HFFc6 (cell line): ENCODE measurements at regions not wholly inside any gene's neighbourhood (a gene's known extent, or its start where the extent isn't known, plus 50 kb on each side); places are given as distances from the start of the nearest gene placed in this dataset.

Experiments used
- DNase-seq: peaks from one replicate; pipeline ENCODE4 v3.0.0-alpha.2; 2018
- H3K27ac Mint-ChIP-seq: 2 replicates; pipeline ENCODE4 v1.8.0; 2020; ENCODE audit warnings: mild to moderate bottlenecking, mixed read lengths
- H3K27me3 Mint-ChIP-seq: 2 replicates; pipeline ENCODE4 v1.8.0; 2021; ENCODE audit warnings: mild to moderate bottlenecking, moderate library complexity, mixed read lengths; ENCODE audit not compliant: insufficient read depth
- H3K36me3 Mint-ChIP-seq: 2 replicates; pipeline ENCODE4 v1.8.0; 2021; ENCODE audit warnings: low read depth, mixed read lengths
- H3K4me1 Mint-ChIP-seq: 2 replicates; pipeline ENCODE4 v1.8.0; 2020; ENCODE audit warnings: low read depth, mixed read lengths
- H3K4me3 Mint-ChIP-seq: 2 replicates; pipeline ENCODE4 v1.8.0; 2020; ENCODE audit warnings: mild to moderate bottlenecking, moderate library complexity, mixed read lengths
- H3K9me3 Mint-ChIP-seq: 2 replicates; pipeline ENCODE4 v1.8.0; 2020; ENCODE audit warnings: mild to moderate bottlenecking, mixed read lengths
- CTCF ChIP-seq: fragments of 200-600 bp; sonication (generic); IDR thresholded peaks from 2 replicates; pipeline ENCODE4 v1.5.0; 2021; ENCODE audit warnings: antibody characterized with exemption, mild to moderate bottlenecking

DNA sequence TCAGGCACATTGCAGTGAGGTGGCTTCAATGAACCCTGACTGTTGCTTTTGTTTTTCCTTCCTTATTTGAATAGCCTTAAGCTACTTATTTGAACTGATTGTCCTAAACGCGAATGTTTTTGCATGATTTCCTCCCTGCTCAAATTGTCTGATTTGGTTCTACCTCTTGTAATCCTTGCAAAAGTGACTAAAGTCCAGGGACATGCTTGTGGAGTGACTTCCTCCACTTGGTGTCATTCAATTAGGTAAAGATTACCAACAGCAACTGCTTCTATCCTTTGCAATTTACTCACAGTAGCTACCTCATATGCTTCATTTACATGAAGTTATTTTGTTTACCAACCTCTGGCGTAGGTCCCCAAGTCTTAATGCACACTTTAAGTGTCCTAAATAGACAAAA is 295.9 kb upstream of the TMEM229A start:
- H3K9me3 Mint-ChIP-seq, result peaks cover 30% of the 10 kb centered on the region
- no peak overlapping the region for H3K27ac Mint-ChIP-seq
- H3K4me3 Mint-ChIP-seq, result no peak overlapping the region
- H3K36me3 Mint-ChIP-seq, result no peaks in the 10 kb centered on the region
- DNase-seq, result no peak
- H3K27me3 Mint-ChIP-seq, result no peaks in the 10 kb centered on the region
- TF ChIP-seq CTCF, result no peak
- no peaks in the 10 kb centered on the region for H3K4me1 Mint-ChIP-seq

DNA sequence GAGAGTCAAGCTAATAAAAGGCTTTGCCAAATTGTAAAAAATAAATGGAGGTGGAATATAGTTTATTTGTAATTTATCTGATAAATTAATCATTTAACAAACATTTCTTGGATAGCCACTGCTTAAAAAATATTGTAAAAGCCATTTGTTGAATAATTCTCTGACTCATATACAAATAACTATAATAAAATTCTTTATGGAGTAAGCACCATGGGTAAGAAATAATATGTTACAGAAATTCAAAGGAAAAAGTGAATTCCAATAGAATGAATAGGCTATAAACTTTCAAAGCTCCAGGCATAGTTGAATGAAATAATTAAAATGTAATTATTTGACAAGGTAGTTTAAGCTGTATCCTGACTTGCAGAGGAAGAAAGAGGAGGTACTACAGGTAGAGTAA is 291.4 kb upstream of the TMEM229A start:
- TF ChIP-seq CTCF, result no peak
- Mint-ChIP-seq H3K4me1 (no peaks in the 10 kb centered on the region), H3K27me3 (no peaks in the 10 kb centered on the region), H3K9me3 (peaks cover 52% of the 10 kb centered on the region), H3K4me3 (no peak overlapping the region), H3K36me3 (no peaks in the 10 kb centered on the region), H3K27ac (no peak overlapping the region)
- no peak for DNase-seq

GRCh38 chr7:124323597-124323996 is 290.7 kb upstream of the TMEM229A start:
- Mint-ChIP-seq H3K4me3 (no peak overlapping the region), H3K9me3 (peaks cover 55% of the 10 kb centered on the region)
- no peak for TF ChIP-seq CTCF

DNA sequence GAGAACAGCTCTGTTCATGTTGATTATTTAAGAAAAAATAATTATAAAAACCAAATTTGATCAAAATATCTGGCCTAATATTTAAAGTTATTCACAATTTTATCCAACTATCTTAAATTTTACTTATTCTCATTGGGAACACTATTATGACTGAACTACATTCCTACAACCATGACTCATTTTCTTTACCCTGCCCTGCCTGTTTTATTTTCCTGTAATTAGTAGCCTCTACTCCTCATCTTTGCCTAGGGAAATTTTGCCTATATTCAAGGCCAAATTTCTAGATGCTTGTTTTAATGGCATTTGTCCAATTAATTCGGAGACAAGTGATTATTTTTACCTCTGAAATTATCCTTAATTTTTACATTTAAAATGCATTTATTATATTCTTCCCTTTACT is 289.7 kb upstream of the TMEM229A start:
- Mint-ChIP-seq H3K9me3 (peaks cover 60% of the 10 kb centered on the region), H3K4me3 (no peak overlapping the region), H3K27ac (no peak overlapping the region), H3K27me3 (no peaks in the 10 kb centered on the region), H3K4me1 (no peaks in the 10 kb centered on the region), H3K36me3 (no peaks in the 10 kb centered on the region; the same call in 1 of the 2 replicates)
- DNase-seq, result no peak
- no peak for TF ChIP-seq CTCF

More at GRCh38 chr7:124323597-124323996, 290.7 kb upstream of the TMEM229A start:
- DNase-seq, result no peak
- Mint-ChIP-seq H3K4me1 (no peaks in the 10 kb centered on the region), H3K36me3 (no peaks in the 10 kb centered on the region; the same call in 1 of the 2 replicates), H3K27ac (no peak overlapping the region), H3K27me3 (no peaks in the 10 kb centered on the region)

DNA sequence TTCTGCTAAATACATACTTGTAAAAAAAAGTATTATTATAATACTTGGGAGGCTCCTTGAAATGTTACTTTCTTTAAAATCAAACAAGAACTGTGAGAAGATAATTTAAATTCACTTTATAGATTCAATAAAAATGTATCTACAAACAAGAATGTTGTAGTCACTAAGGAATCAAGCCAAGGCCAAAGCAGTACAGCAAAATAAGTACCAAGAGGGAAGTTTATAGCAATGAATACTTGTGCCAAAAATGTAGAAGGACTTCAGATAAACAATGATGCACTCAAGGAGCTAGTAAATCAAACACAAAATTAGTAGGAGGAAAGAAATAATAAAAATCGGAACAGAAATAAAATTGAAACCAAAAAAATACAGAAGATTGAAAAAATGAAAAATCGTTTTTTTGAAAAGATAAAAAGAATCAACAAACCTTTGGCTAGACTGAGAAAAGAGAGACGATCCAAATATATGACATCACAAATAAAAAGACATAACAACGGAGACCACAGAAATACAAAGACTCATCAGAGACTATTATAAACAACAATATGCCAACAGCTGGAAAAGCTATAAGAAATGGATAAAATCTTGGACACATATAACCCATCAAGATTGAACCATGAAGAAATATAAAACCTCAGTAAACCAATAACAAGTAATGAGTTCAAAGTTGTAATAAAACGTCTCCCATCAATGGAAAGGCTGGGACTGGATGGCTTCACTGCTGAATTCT is 286.0 kb upstream of the TMEM229A start:
- Mint-ChIP-seq H3K4me1 (no peaks in the 10 kb centered on the region), H3K27me3 (no peaks in the 10 kb centered on the region), H3K4me3 (no peak overlapping the region), H3K36me3 (no peaks in the 10 kb centered on the region; the same call in 1 of the 2 replicates), H3K9me3 (peaks cover 45% of the 10 kb centered on the region), H3K27ac (no peak overlapping the region)
- DNase-seq, result no peak
- TF ChIP-seq CTCF, result no peak
